ENCODE measurements at regions not wholly inside any gene's neighbourhood (a gene's known extent, or its start where the extent isn't known, plus 50 kb on each side); places are given as distances from the start of the nearest gene placed in this dataset.
A peak's percentile ranks its signal among the peaks of the same experiment; 100 is the strongest.

GRCh38 chr13:80096383-80096782 lies 244.5 kb downstream of the SPRY2 start:
- no peaks in the 10 kb centered on the region for H3K9me3 ChIP-seq (ENCODE audit: insufficient read depth, low read length)
- H3K9ac ChIP-seq (ENCODE audit: insufficient read length, low read depth): no peak overlapping the region
- no peak for DNase-seq (ENCODE audit: low read depth, low spot score)
- H3K27me3 ChIP-seq (ENCODE audit: insufficient read depth, insufficient read length): no peaks in the 10 kb centered on the region
- TF ChIP-seq YY1 (IDR thresholded peaks at IDR 0.05; ENCODE audit: insufficient read depth, insufficient read length): no peak
- no peak for TF ChIP-seq ZNF274 (IDR thresholded peaks at IDR 0.05; ENCODE audit: low read depth, low read length)
- no peak for TF ChIP-seq SUZ12 (IDR thresholded peaks at IDR 0.05; ENCODE audit: extremely low read depth, insufficient read depth, insufficient read length)
- no peak overlapping the region for H3K4me3 ChIP-seq (ENCODE audit: insufficient read length, low read depth)
- no peaks in the 10 kb centered on the region for H3K36me3 ChIP-seq (ENCODE audit: insufficient read depth, insufficient read length, low read length)
- no peaks in the 10 kb centered on the region for H3K4me1 ChIP-seq (ENCODE audit: insufficient read depth, insufficient read length)

GRCh38 chr13:80094526-80094925 lies 246.4 kb downstream of the SPRY2 start:
- TF ChIP-seq YY1 (IDR thresholded peaks at IDR 0.05; ENCODE audit: insufficient read depth, insufficient read length): no peak
- no peak for TF ChIP-seq SUZ12 (IDR thresholded peaks at IDR 0.05; ENCODE audit: extremely low read depth, insufficient read depth, insufficient read length)
- TF ChIP-seq ZNF274 (IDR thresholded peaks at IDR 0.05; ENCODE audit: low read depth, low read length): no peak
- H3K9me3 ChIP-seq (ENCODE audit: insufficient read depth, low read length): no peaks in the 10 kb centered on the region
- H3K36me3 ChIP-seq (ENCODE audit: insufficient read depth, insufficient read length, low read length): no peaks in the 10 kb centered on the region
- DNase-seq (ENCODE audit: low read depth, low spot score): no peak
- H3K9ac ChIP-seq (ENCODE audit: insufficient read length, low read depth): no peak overlapping the region
- no peak overlapping the region for H3K4me3 ChIP-seq (ENCODE audit: insufficient read length, low read depth)
- no peaks in the 10 kb centered on the region for H3K27me3 ChIP-seq (ENCODE audit: insufficient read depth, insufficient read length)
- no peaks in the 10 kb centered on the region for H3K4me1 ChIP-seq (ENCODE audit: insufficient read depth, insufficient read length)

DNA sequence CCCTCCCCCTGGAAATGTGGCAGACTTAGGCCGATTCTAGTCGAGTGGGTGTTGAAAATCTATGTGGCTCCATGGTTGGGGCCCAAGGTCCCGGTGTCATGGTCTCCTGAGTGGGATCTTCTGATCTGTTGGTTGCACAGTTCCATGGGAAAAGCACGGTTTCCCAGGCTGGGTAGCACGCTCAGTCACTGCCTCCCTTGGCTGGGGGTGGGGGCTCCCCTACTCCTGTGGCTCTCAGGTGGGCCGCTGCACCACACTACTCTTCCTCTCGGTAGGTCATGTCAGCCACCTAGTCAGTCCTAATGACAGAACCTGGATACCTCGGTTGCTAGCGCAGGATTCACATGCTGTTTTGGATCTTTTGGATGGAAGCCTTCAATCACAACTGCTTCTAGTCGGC lies 247.0 kb downstream of the SPRY2 start:
- Histone ChIP-seq H3K4me3 (ENCODE audit: insufficient read length, low read depth) (no peak overlapping the region), H3K9ac (ENCODE audit: insufficient read length, low read depth) (no peak overlapping the region), H3K27me3 (ENCODE audit: insufficient read depth, insufficient read length) (no peaks in the 10 kb centered on the region), H3K9me3 (ENCODE audit: insufficient read depth, low read length) (no peaks in the 10 kb centered on the region), H3K36me3 (ENCODE audit: insufficient read depth, insufficient read length, low read length) (no peaks in the 10 kb centered on the region), H3K4me1 (ENCODE audit: insufficient read depth, insufficient read length) (no peaks in the 10 kb centered on the region)
- DNase-seq (ENCODE audit: low read depth, low spot score): no peak
- no peak for TF ChIP-seq SUZ12 (IDR thresholded peaks at IDR 0.05; ENCODE audit: extremely low read depth, insufficient read depth, insufficient read length)
- no peak for TF ChIP-seq ZNF274 (IDR thresholded peaks at IDR 0.05; ENCODE audit: low read depth, low read length)

DNA sequence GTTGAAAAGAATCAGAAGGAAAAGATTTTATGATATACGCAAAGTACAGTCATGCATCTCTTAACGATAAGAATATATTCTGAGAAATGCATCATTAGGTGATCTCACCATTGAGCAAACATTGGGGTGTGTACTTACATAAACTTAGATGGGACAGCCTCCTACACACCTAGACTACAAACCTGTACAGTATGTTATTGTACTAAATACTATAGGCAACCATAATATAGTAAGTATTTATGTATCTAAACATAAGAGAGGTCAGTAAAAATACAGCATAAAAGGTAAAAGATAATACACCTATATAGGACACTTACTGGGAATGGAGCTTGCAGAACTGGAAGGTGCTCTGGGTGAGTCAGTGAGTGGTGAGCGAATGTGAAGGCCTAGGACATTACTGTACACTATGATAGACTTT lies 254.6 kb downstream of the SPRY2 start:
- no peaks in the 10 kb centered on the region for H3K4me1 ChIP-seq (ENCODE audit: insufficient read depth, insufficient read length)
- DNase-seq (ENCODE audit: low read depth, low spot score): no peak
- H3K4me3 ChIP-seq (ENCODE audit: insufficient read length, low read depth): no peak overlapping the region

GRCh38 chr13:80083853-80084676 lies 256.9 kb downstream of the SPRY2 start:
- Histone ChIP-seq H3K4me1 (ENCODE audit: insufficient read depth, insufficient read length) (no peaks in the 10 kb centered on the region), H3K27me3 (ENCODE audit: insufficient read depth, insufficient read length) (no peaks in the 10 kb centered on the region), H3K4me3 (ENCODE audit: insufficient read length, low read depth) (no peak overlapping the region), H3K36me3 (ENCODE audit: insufficient read depth, insufficient read length, low read length) (no peaks in the 10 kb centered on the region), H3K9me3 (ENCODE audit: insufficient read depth, low read length) (no peaks in the 10 kb centered on the region), H3K9ac (ENCODE audit: insufficient read length, low read depth) (no peak overlapping the region)
- DNase-seq (ENCODE audit: low read depth, low spot score): peak; percentile 42
- TF ChIP-seq YY1 (IDR thresholded peaks at IDR 0.05; ENCODE audit: insufficient read depth, insufficient read length) (no peak), ZNF274 (IDR thresholded peaks at IDR 0.05; ENCODE audit: low read depth, low read length) (no peak), SUZ12 (IDR thresholded peaks at IDR 0.05; ENCODE audit: extremely low read depth, insufficient read depth, insufficient read length) (no peak)

More for the DNA sequence above, 254.6 kb downstream of the SPRY2 start:
- Histone ChIP-seq H3K9ac (ENCODE audit: insufficient read length, low read depth) (no peak overlapping the region), H3K9me3 (ENCODE audit: insufficient read depth, low read length) (no peaks in the 10 kb centered on the region), H3K36me3 (ENCODE audit: insufficient read depth, insufficient read length, low read length) (no peaks in the 10 kb centered on the region), H3K27me3 (ENCODE audit: insufficient read depth, insufficient read length) (no peaks in the 10 kb centered on the region)
- TF ChIP-seq SUZ12 (IDR thresholded peaks at IDR 0.05; ENCODE audit: extremely low read depth, insufficient read depth, insufficient read length) (no peak), ZNF274 (IDR thresholded peaks at IDR 0.05; ENCODE audit: low read depth, low read length) (no peak)

- Histone ChIP-seq H3K27me3 (ENCODE audit: insufficient read depth, insufficient read length) (no peaks in the 10 kb centered on the region), H3K9me3 (ENCODE audit: insufficient read depth, low read length) (no peaks in the 10 kb centered on the region), H3K4me1 (ENCODE audit: insufficient read depth, insufficient read length) (no peaks in the 10 kb centered on the region), H3K4me3 (ENCODE audit: insufficient read length, low read depth) (no peak overlapping the region), H3K36me3 (ENCODE audit: insufficient read depth, insufficient read length, low read length) (no peaks in the 10 kb centered on the region), H3K9ac (ENCODE audit: insufficient read length, low read depth) (no peak overlapping the region)
- TF ChIP-seq SUZ12 (IDR thresholded peaks at IDR 0.05; ENCODE audit: extremely low read depth, insufficient read depth, insufficient read length) (no peak), ZNF274 (IDR thresholded peaks at IDR 0.05; ENCODE audit: low read depth, low read length) (no peak), YY1 (IDR thresholded peaks at IDR 0.05; ENCODE audit: insufficient read depth, insufficient read length) (no peak)
- DNase-seq (ENCODE audit: low read depth, low spot score): no peak
Measured at GRCh38 chr13:80083081-80083852, 257.7 kb downstream of the SPRY2 start.

DNA sequence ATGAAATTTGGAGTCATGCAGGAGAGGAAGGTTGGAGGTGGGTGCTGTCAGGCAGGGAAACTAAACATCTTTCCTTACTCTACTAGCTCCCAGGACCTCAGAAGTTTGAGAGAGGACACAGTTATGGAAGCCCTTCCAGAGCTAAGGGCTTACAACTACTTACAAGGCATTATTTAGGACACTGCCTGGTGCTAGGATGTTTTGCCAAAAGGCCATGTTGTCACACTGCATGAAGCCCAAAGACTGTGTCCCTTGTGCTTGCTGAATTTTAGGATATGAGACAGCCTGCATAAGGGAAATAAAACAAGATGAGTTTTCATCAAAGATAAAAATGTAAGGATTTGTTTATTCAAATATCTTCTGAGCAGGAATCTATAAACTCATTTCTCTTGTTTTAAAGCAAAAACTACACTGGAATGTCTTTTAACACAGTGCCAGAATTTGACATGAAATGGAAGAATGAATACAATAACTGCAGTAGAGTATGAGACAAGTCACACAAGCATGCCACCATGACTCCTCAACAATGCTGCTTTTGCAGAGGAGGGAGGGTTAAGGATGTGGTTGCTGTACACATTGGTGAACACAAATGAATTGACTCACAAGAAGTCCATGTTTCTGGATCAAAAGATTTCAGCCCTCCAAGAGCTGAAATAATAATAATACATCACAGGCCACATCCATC lies 258.4 kb downstream of the SPRY2 start:
- Histone ChIP-seq H3K9ac (ENCODE audit: insufficient read length, low read depth) (no peak overlapping the region), H3K4me1 (ENCODE audit: insufficient read depth, insufficient read length) (no peaks in the 10 kb centered on the region), H3K27me3 (ENCODE audit: insufficient read depth, insufficient read length) (no peaks in the 10 kb centered on the region), H3K36me3 (ENCODE audit: insufficient read depth, insufficient read length, low read length) (no peaks in the 10 kb centered on the region), H3K9me3 (ENCODE audit: insufficient read depth, low read length) (no peaks in the 10 kb centered on the region), H3K4me3 (ENCODE audit: insufficient read length, low read depth) (no peak overlapping the region)
- no peak for DNase-seq (ENCODE audit: low read depth, low spot score)
- TF ChIP-seq YY1 (IDR thresholded peaks at IDR 0.05; ENCODE audit: insufficient read depth, insufficient read length): no peak
- TF ChIP-seq SUZ12 (IDR thresholded peaks at IDR 0.05; ENCODE audit: extremely low read depth, insufficient read depth, insufficient read length): no peak
- no peak for TF ChIP-seq ZNF274 (IDR thresholded peaks at IDR 0.05; ENCODE audit: low read depth, low read length)
